ENCODE measurements at regions not wholly inside any gene's neighbourhood (a gene's known extent, or its start where the extent isn't known, plus 50 kb on each side); places are given as distances from the start of the nearest gene placed in this dataset.

- Histone ChIP-seq H3K9me3 (ENCODE audit: control insufficient read depth in 1 of 2, insufficient read depth in 1 of 2, low read length in 2 of 2) (no peaks in the 10 kb centered on the region), H3K4me1 (ENCODE audit: insufficient read depth, low read length) (no peaks in the 10 kb centered on the region), H3K4me3 (ENCODE audit: low read length) (no peak overlapping the region), H3K36me3 (ENCODE audit: insufficient read depth, low read length) (no peaks in the 10 kb centered on the region), H3K27ac (ENCODE audit: low read depth in 1 of 2, low read length in 2 of 2) (no peak overlapping the region), H3K27me3 (ENCODE audit: control insufficient read depth in 1 of 2, insufficient read depth in 2 of 2, low read length in 2 of 2) (no peaks in the 10 kb centered on the region)
- H3K4me1 Mint-ChIP-seq (ENCODE audit: low read depth): no peaks in the 10 kb centered on the region
- ATAC-seq (ENCODE audit: poor library complexity): no peak
- ChIA-PET POLR2A (no interaction called here), CTCF (no interaction called here)
- TF ChIP-seq, protein P1, sequence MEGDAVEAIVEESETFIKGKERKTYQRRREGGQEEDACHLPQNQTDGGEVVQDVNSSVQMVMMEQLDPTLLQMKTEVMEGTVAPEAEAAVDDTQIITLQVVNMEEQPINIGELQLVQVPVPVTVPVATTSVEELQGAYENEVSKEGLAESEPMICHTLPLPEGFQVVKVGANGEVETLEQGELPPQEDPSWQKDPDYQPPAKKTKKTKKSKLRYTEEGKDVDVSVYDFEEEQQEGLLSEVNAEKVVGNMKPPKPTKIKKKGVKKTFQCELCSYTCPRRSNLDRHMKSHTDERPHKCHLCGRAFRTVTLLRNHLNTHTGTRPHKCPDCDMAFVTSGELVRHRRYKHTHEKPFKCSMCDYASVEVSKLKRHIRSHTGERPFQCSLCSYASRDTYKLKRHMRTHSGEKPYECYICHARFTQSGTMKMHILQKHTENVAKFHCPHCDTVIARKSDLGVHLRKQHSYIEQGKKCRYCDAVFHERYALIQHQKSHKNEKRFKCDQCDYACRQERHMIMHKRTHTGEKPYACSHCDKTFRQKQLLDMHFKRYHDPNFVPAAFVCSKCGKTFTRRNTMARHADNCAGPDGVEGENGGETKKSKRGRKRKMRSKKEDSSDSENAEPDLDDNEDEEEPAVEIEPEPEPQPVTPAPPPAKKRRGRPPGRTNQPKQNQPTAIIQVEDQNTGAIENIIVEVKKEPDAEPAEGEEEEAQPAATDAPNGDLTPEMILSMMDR (IDR thresholded peaks at IDR 0.05): no peak
- intact Hi-C loops (cut with DNase I, micrococcal nuclease): no loop called here
- no peaks in the 10 kb centered on the region for H3K9me3 Mint-ChIP-seq
- no peak overlapping the region for H3K4me3 Mint-ChIP-seq
- peaks cover 10% of the 10 kb centered on the region for H3K27me3 Mint-ChIP-seq
- DNase-seq: no peak
- no peak overlapping the region for H3K27ac Mint-ChIP-seq
- no peaks in the 10 kb centered on the region for H3K36me3 Mint-ChIP-seq (ENCODE audit: low read depth)
Measured at GRCh38 chr18:35861367-35862118, 110.9 kb upstream of the RMP24 start.

- TF ChIP-seq, protein P1 (IDR thresholded peaks at IDR 0.05): no peak
- Mint-ChIP-seq H3K4me1 (ENCODE audit: low read depth) (no peaks in the 10 kb centered on the region), H3K36me3 (ENCODE audit: low read depth) (no peaks in the 10 kb centered on the region), H3K27ac (no peak overlapping the region), H3K4me3 (no peak overlapping the region), H3K27me3 (peaks cover 10% of the 10 kb centered on the region), H3K9me3 (no peaks in the 10 kb centered on the region)
- Histone ChIP-seq H3K9me3 (ENCODE audit: control insufficient read depth in 1 of 2, insufficient read depth in 1 of 2, low read length in 2 of 2) (no peaks in the 10 kb centered on the region), H3K36me3 (ENCODE audit: insufficient read depth, low read length) (no peaks in the 10 kb centered on the region), H3K27me3 (ENCODE audit: control insufficient read depth in 1 of 2, insufficient read depth in 2 of 2, low read length in 2 of 2) (no peaks in the 10 kb centered on the region), H3K4me3 (ENCODE audit: low read length) (no peak overlapping the region), H3K4me1 (ENCODE audit: insufficient read depth, low read length) (no peaks in the 10 kb centered on the region), H3K27ac (ENCODE audit: low read depth in 1 of 2, low read length in 2 of 2) (no peak overlapping the region)
- ATAC-seq (ENCODE audit: poor library complexity) (no peak), DNase-seq (no peak)
- ChIA-PET POLR2A (no interaction called here), CTCF (no interaction called here)
- intact Hi-C loops (cut with DNase I, micrococcal nuclease): no loop called here
Measured at GRCh38 chr18:35862119-35862640, 110.3 kb upstream of the RMP24 start.

DNA sequence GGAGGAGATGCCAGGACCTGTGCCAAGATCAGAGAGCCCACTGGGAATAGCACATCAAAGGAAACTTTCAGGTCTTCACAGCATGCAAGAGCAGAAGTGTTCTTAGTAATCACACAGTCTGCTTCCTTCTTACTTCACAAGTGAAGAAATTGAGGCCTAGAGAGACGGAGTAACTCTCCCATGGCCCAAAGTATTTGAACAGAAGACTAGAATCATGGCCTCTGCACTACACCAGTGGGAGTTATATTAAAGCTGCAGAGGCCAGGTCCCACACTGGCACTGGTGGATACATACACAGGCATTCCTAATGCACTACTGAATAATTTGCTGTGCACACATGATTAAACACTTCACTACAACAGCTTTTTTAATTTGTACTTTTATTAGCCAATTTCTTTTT lies 107.6 kb upstream of the RMP24 start:
- no peaks in the 10 kb centered on the region for H3K9me3 ChIP-seq (ENCODE audit: control insufficient read depth in 1 of 2, insufficient read depth in 1 of 2, low read length in 2 of 2)
- no peaks in the 10 kb centered on the region for H3K36me3 ChIP-seq (ENCODE audit: insufficient read depth, low read length)
- TF ChIP-seq, protein P1 (IDR thresholded peaks at IDR 0.05): no peak
- ChIA-PET CTCF (no interaction called here), POLR2A (no interaction called here)
- no peaks in the 10 kb centered on the region for H3K4me1 ChIP-seq (ENCODE audit: insufficient read depth, low read length)
- H3K27ac ChIP-seq (ENCODE audit: low read depth in 1 of 2, low read length in 2 of 2): no peak overlapping the region
- H3K27ac Mint-ChIP-seq: no peak overlapping the region
- DNase-seq: no peak
- H3K4me3 Mint-ChIP-seq: no peak overlapping the region
- intact Hi-C loops (cut with DNase I, micrococcal nuclease): no loop called here
- H3K27me3 ChIP-seq (ENCODE audit: control insufficient read depth in 1 of 2, insufficient read depth in 2 of 2, low read length in 2 of 2): no peaks in the 10 kb centered on the region
- H3K36me3 Mint-ChIP-seq (ENCODE audit: low read depth): no peaks in the 10 kb centered on the region
- H3K9me3 Mint-ChIP-seq: no peaks in the 10 kb centered on the region
- H3K4me3 ChIP-seq (ENCODE audit: low read length): no peak overlapping the region
- no peak for ATAC-seq (ENCODE audit: poor library complexity)
- H3K27me3 Mint-ChIP-seq: peaks cover 5% of the 10 kb centered on the region
- no peaks in the 10 kb centered on the region for H3K4me1 Mint-ChIP-seq (ENCODE audit: low read depth)

Data from CD4-positive, alpha-beta T cell (primary cell).